ENCODE measurements at regions not wholly inside any gene's neighbourhood (a gene's known extent, or its start where the extent isn't known, plus 50 kb on each side); places are given as distances from the start of the nearest gene placed in this dataset.

DNA sequence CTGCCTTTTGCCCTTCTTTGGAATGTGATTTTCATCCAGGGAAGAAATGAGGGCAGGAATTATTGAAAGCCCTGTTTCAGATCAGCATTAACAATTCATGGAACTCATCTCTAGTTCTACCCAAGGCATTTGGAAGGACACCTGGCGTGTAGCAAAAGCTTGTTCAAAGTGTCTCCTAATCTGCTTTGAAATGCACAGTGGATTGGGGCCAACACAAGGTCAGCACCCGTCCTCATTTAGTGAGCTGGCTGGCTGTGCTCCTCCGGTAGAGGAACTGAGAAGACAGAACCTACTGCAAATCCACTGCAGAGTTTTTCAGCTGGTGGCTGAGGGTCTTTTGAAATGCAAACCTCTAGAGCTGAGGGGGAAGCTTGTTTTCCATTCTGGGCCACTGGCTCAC is 141.6 kb upstream of the STT3B start:
- DNase-seq (ENCODE audit: low spot score) = no peak
- CTCF ChIA-PET = no interaction called here
- POLR2A ChIA-PET (ENCODE audit: low non-redundant PET) = no interaction called here
- no peak overlapping the region for H3K27ac ChIP-seq
- no peak for TF ChIP-seq CTCF (conservative IDR thresholded peaks at IDR 0.05; ENCODE audit: low read depth)

GRCh38 chr3:31392568-31392967 is 140.2 kb upstream of the STT3B start:
- no peak for TF ChIP-seq CTCF (conservative IDR thresholded peaks at IDR 0.05; ENCODE audit: low read depth)

DNA sequence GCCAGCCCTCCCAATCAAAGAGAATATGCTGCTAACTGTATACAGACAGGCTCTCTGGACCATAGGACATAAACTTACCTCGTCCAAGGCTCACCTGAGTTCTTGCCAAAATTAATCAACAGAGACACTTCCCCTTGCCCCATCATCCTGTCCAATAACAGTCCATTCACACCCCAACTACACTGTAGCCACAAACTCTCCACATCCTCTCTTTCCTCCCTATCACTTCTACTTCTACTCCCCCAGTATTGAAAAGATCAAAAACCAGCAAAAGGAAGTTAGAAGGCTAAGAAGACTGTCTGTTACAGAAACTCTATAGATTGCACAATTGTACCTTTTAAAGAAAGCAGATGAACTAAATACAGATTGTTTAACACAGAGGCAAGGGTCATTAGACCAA is 133.5 kb upstream of the STT3B start:
- DNase-seq (ENCODE audit: low spot score) = no peak
- H3K27ac ChIP-seq = no peak overlapping the region
- TF ChIP-seq CTCF (conservative IDR thresholded peaks at IDR 0.05; ENCODE audit: low read depth) = no peak
- CTCF ChIA-PET = interaction anchor here (0.6 kb wide), 1 partner anchor 830 kb away, joined by 4 read pairs; no protein-coding TSS in a partner anchor
- POLR2A ChIA-PET (ENCODE audit: low non-redundant PET) = no interaction called here

More at GRCh38 chr3:31392568-31392967, 140.2 kb upstream of the STT3B start:
- POLR2A ChIA-PET (ENCODE audit: low non-redundant PET) = no interaction called here
- no peak for DNase-seq (ENCODE audit: low spot score)
- CTCF ChIA-PET = no interaction called here
- H3K27ac ChIP-seq = no peak overlapping the region

GRCh38 chr3:31402117-31402516 is 130.6 kb upstream of the STT3B start:
- no peak for TF ChIP-seq CTCF (conservative IDR thresholded peaks at IDR 0.05; ENCODE audit: low read depth)
- DNase-seq (ENCODE audit: low spot score) = no peak
- no peak overlapping the region for H3K27ac ChIP-seq
- CTCF ChIA-PET = no interaction called here
- POLR2A ChIA-PET (ENCODE audit: low non-redundant PET) = no interaction called here

- no peak for TF ChIP-seq CTCF (conservative IDR thresholded peaks at IDR 0.05; ENCODE audit: low read depth)
- ChIA-PET POLR2A (ENCODE audit: low non-redundant PET) (no interaction called here), CTCF (no interaction called here)
- no peak for DNase-seq (ENCODE audit: low spot score)
- H3K27ac ChIP-seq = no peak overlapping the region
These were observed 129.5 kb upstream of the STT3B start for GRCh38 chr3:31403197-31403596.

- POLR2A ChIA-PET (ENCODE audit: low non-redundant PET) = no interaction called here
- CTCF ChIA-PET = no interaction called here
- no peak for TF ChIP-seq CTCF (conservative IDR thresholded peaks at IDR 0.05; ENCODE audit: low read depth)
- no peak for DNase-seq (ENCODE audit: low spot score)
- no peak overlapping the region for H3K27ac ChIP-seq
These were observed 127.9 kb upstream of the STT3B start for GRCh38 chr3:31404871-31405270.

- TF ChIP-seq CTCF (conservative IDR thresholded peaks at IDR 0.05; ENCODE audit: low read depth) = no peak
- POLR2A ChIA-PET (ENCODE audit: low non-redundant PET) = no interaction called here
These were observed 127.2 kb upstream of the STT3B start for GRCh38 chr3:31405515-31405914.

More at GRCh38 chr3:31405515-31405914, 127.2 kb upstream of the STT3B start:
- CTCF ChIA-PET = no interaction called here
- no peak for DNase-seq (ENCODE audit: low spot score)
- H3K27ac ChIP-seq = no peak overlapping the region
